GM18951 (cell line): ENCODE measurements at regions not wholly inside any gene's neighbourhood (a gene's known extent, or its start where the extent isn't known, plus 50 kb on each side); places are given as distances from the start of the nearest gene placed in this dataset.

Experiments
- POLR2A ChIP-seq: IDR thresholded peaks from 4 replicates; pipeline ENCODE4 v1.6.1; 2011; ENCODE audit warnings: mild to moderate bottlenecking; ENCODE audit not compliant: insufficient read length, insufficient read depth; ENCODE audit errors: extremely low read depth
- in situ Hi-C: fragments of 300-500 bp; cut with MboI; formaldehyde crosslinking; loops from one replicate; pipeline ENCODE4 v1.12.0; 2022; ENCODE audit warnings: low sequenced_read_pairs, mixed read lengths, inconsistent platforms; ENCODE audit not compliant: unreplicated experiment

DNA sequence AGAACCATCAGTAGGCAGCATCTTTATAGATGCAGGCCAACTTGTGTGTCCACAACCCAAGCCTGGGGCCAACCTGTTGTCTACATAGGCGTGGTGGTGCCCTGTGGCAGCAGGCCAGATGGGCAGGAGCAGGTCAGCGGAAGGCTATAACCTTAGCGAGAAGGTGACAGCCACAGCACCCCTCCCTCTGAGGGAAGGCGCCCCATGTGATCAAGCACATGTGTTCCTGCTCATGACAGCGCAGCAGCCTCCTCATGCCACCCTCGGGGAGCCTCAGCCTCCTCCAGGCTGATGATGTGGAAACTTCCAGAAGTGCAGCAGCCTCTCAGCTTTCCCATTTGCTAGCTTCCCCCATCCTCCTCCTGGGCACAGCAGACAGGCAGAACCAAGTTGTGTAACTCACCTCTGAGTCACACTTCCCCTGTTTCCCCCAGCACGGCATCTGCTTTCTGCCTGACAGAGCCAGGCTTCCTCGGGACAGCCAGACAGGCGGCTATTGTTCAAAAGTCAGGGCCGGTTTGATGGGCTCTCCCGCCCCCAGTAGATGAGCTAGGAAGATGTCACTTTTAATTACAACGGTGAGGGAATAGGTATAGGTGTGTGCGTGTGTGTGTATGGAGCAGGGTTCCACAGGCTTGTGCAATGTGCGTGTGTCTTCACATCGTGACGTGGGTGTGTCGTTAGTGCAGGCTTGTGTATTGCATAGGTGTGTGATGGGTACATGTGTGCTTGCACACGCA, 312.0 kb upstream of the ZMIZ1 start:
- in situ Hi-C loops, result no loop called here
- TF ChIP-seq POLR2A, result no peak

DNA sequence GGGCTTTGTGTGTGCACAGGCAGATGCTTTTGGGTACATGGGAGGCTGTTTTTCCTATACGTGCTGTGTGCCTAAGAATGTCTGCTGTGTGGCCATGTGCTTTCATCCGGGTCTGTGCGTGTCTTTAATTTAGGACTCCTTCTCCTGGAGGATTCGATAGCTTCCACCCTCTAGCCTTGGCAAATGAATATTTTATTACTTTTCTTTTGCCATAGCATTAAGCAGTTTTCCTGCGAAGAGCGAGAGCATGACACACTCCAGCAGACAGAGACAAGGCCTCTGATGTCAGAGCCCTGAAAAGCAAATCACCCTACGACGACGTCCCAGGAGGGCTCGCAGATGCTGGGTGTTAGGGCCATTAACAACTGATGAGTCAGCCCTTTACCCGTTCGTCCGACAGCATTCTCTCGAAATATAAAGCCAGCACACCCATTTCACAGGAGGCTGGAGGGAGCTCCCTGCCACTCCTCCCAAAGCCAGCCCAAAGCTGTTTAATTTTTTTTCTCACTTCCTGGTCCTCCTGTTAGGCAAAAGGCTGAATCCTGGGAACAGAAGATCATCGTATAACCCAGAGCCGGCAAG, 311.3 kb upstream of the ZMIZ1 start:
- in situ Hi-C loops, result no loop called here

DNA sequence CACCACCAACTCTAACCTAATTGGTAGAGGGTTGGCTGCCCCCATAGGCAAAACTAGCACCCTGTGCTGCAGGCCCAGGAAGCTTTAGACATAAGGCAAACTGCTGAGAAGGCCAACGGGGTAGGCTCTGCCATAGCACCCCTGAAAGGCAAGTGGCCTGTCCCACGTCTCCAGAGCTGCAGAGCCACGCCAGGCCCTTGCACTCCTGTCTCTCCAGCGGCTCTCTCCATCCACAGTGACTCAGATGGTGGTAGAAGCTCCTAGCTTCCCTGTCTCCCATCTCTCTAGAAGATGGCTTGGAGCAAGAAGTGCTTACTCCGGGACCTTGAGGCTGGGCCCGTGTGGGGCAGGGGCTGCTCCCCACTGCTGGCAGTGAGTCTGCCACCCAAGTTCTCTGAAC, 310.6 kb upstream of the ZMIZ1 start:
- in situ Hi-C loops, result no loop called here
- TF ChIP-seq POLR2A, result no peak

More for the DNA sequence above, 311.3 kb upstream of the ZMIZ1 start:
- TF ChIP-seq POLR2A, result no peak

DNA sequence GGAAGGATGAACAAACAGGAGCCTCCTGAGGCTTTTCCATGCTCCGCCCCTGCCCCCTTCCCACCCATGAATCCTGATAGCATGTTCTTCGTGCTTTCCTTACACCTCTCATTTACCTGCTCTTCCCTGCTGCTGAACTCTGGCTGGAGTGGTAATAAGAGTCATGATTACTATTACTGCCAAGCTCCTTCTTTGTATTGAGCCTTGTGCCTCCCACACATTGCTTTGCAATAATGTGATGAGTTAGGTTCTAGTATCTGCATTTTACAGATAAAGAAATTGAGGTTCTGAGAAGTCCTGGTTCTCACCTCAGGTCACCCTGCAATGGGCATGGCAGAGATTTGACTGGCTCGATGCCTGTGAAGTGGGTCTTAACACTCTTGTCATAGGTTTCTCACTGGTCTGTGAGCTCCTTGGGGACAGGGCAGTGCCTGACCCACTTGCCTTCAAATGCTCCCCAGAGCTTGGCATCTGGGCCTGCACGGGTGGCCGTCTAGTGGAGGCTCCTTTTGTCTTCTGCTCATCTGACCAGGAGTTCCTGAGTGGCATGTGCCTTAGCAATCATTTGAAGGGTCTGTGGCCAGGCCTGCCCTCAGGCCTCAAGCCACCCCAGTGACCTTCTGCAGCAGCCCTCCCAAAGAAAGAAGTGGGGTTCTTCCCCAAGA, 309.2 kb upstream of the ZMIZ1 start:
- in situ Hi-C loops, result no loop called here
- TF ChIP-seq POLR2A, result no peak

DNA sequence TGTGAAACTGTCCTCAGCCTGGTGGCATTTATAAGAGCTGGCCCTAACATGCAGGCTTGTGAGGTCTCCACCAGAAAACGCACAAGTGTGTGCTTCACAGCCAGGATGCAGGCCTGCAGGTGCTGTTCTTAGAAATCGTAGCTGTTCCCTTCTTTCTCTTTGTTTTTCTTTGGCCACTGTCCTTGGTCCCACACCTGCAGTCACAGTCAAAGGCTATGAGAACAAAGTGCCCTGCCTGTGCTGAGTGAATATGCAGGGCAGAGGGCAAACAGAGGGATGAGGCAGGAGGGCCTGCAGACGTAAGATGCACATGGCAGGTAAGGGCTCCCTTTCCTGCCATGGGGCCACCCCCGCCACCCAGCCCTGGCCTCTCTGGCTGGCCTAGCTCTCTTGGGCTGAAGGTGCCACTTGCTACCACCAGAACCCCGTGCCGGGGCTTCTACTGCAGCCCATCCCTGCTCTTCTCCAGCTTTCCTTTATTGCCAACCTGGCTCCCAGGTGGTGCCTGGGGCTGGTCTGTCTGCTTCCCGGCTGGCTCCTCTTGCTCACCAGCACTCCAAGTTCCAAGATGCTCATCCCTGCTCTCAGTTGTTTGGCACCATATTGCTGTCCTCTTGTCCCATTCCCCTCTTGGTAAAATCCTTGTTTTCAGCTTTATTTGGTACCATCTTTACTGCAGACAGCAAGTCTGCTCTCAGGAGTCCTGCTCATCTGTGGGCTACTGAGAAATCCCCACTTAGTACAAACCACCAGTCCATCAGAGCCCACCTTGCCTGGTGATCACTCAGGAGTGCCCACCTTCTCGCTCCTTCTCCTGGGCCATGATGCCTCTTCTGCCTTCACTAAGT, 308.1 kb upstream of the ZMIZ1 start:
- TF ChIP-seq POLR2A, result no peak
- in situ Hi-C loops, result no loop called here

DNA sequence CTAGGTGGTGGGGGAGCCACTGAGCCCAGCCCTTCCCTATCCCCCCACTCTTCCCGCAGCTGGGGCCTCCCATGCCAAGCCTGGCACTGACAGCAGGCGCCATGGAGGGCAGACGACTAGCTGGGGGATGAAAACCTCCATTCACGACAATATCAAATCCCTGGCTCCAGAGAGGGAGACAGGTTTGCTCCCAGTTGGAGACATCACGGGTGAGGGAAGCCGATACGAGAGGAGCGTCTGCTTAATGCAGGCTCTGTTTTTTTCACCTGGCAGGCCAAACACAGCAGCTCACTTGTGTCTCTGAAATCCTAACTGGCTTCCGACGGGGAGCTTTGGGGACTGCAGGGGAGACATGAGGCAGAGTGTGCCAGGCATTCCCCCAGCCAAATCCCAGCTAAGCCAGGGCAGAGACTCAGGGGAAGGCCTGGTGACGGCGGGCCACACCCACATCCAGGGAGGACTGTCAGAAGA, 307.4 kb upstream of the ZMIZ1 start:
- in situ Hi-C loops, result no loop called here
- no peak for TF ChIP-seq POLR2A

DNA sequence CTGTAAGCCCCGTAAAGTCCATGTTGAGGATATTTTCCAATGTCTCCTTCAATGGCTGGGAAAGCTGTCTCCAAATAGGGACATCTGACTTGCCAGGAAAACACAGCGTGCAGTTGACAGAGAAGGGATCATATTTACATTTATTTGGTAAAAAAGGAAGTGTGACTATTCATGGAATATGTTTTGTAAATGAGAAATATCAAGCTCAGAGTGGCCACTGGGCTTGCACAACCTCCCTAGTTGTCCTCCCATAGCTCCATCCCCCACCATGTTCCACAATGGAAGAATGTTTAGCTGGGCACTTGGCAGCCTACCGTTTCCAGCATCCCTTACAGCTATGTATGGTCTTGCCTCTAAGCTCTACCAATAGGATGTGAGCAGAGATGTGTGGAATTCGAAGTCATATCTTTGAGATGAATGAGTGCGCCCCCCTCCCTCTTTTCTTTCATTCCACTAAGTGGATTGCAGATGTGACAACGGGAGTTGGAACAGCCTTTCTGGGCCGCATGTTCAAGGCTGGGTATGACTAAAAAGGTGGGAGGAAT, 306.6 kb upstream of the ZMIZ1 start:
- in situ Hi-C loops, result no loop called here
- TF ChIP-seq POLR2A, result no peak

DNA sequence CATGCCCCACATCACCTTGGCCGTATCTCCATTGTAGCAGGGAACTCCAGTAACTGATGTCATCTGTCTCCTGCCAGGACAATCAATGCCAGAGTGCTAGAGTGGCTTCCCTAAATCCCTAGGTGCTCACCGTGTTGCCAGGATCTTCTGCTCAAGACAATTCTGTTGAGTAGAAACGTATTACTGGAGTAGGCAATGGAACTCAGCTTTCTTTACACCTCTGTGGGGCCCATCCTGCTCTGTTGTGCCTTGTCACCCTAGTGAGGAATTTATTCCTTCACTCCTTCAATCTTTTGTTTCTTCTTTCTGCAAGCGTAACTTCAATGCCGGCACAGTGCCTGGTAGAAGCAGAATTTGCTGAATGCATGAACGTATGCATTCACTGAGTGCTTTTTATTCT, 305.5 kb upstream of the ZMIZ1 start:
- TF ChIP-seq POLR2A, result no peak
- in situ Hi-C loops, result no loop called here

DNA sequence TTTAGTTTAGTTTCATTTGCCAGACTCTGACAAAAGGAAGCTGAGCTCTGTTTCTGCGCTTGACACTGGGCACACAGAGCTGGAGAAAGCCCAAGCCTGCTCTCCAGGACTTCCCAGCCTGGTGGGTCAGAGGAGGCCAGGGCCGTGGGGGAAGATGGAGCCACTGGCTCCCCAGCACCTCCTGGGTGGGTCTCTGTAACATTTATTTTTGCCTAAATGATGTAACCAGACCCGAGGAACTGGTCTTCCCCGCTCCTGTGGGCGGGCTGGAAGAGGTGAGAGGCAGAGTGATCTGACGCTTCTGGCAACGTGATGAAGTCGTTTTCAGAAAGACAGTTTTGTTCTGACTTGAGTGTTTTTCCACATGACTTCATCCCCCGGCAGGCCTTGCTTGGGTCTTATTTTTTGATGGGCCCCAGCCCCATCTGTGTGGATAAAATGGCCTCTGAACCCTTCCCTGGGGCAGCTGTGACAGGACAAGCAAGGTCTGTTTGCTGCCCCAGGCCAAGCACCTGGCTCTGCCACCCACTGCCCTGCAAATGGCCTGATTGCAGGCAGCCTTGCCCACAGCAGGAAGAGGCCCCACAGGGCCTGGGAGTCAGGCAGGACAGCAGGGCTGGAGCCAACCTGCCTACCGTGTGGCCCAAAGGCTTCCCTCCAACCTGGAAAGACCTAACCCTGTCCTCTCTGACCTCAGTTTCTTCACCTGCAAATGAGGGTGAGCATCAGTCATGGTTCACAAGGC, 304.9 kb upstream of the ZMIZ1 start:
- TF ChIP-seq POLR2A, result no peak
- in situ Hi-C loops, result no loop called here

DNA sequence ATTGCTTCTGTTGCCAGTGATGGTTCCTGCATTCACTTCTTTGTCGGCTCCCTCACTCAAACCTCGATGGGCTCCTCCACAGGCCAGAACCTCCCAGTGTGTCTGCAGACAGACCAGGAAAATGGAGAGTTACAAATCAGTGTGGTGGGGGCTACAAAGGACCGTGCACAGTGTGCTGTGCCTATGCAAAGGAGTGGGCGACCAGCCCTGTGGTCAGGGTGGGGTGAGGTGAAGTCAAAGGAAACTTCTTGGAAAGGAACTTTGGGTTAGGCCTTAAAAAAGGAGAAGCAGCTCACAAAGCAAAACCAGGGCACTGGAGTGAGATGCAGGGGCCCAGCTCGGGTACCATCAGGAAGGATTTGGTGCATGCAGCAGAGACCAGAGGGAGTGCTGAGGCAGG, 304.3 kb upstream of the ZMIZ1 start:
- in situ Hi-C loops, result no loop called here
- no peak for TF ChIP-seq POLR2A

DNA sequence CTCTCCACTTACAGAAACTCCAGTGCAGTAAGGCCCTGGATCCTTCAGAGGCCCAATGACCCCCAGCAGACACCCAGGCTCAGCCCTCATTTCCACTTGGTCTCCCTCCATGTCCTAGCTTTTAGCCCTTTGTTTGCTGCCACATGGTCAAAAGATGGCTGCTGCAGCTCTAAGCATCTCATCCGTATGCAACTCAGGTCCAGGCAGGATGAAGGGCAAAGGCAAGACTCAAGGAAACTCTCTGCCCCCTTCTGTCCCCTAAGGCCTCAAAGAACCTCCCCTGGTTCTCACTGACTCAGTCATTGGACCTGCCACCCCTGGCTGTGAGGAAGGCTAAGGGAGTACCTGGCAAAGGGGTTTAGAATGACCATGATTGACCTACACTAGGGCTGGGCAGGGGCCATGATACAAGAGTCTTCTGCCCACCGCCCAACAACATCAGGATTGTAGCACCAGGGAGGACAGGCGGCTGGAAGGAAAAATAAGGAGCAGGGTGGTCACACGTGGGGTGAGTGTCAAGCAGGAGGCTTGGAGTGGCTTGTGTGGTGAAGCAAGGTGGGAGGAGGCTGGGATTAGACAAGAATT, 303.8 kb upstream of the ZMIZ1 start:
- in situ Hi-C loops, result no loop called here
- no peak for TF ChIP-seq POLR2A
